ENCODE measurements at regions not wholly inside any gene's neighbourhood (a gene's known extent, or its start where the extent isn't known, plus 50 kb on each side); places are given as distances from the start of the nearest gene placed in this dataset.

- DNase-seq (ENCODE audit: low read depth), result no peak
Observed at GRCh38 chr11:127226380-127226779, 225.8 kb upstream of the KIRREL3 start.

- no peak for DNase-seq (ENCODE audit: low read depth)
Observed at GRCh38 chr11:127225619-127226018, 225.0 kb upstream of the KIRREL3 start.

- DNase-seq (ENCODE audit: low read depth), result no peak
Observed at GRCh38 chr11:127224276-127224675, 223.7 kb upstream of the KIRREL3 start.

- no peak for DNase-seq (ENCODE audit: low read depth)
Observed at GRCh38 chr11:127223633-127224032, 223.1 kb upstream of the KIRREL3 start.

GRCh38 chr11:127223026-127223425 is 222.5 kb upstream of the KIRREL3 start:
- DNase-seq (ENCODE audit: low read depth), result no peak

- no peak for DNase-seq (ENCODE audit: low read depth)
Observed at GRCh38 chr11:127219704-127220103, 219.1 kb upstream of the KIRREL3 start.

GRCh38 chr11:127218275-127218608 is 217.7 kb upstream of the KIRREL3 start:
- no peak for DNase-seq (ENCODE audit: low read depth)

- DNase-seq (ENCODE audit: low read depth), result no peak
Observed at GRCh38 chr11:127217452-127218274, 217.1 kb upstream of the KIRREL3 start.

GRCh38 chr11:127205688-127206217 is 205.2 kb upstream of the KIRREL3 start:
- no peak for DNase-seq (ENCODE audit: low read depth)

GRCh38 chr11:127203490-127203889 is 202.9 kb upstream of the KIRREL3 start:
- DNase-seq (ENCODE audit: low read depth), result no peak

GRCh38 chr11:127202105-127202504 is 201.5 kb upstream of the KIRREL3 start:
- DNase-seq (ENCODE audit: low read depth), result no peak

GRCh38 chr11:127199306-127199801 is 198.8 kb upstream of the KIRREL3 start:
- DNase-seq (ENCODE audit: low read depth), result no peak

GRCh38 chr11:127195501-127196120 is 195.0 kb upstream of the KIRREL3 start:
- no peak for DNase-seq (ENCODE audit: low read depth)

GRCh38 chr11:127194521-127194920 is 194.0 kb upstream of the KIRREL3 start:
- DNase-seq (ENCODE audit: low read depth), result no peak

- DNase-seq (ENCODE audit: low read depth), result no peak
Observed at GRCh38 chr11:127193950-127194349, 193.4 kb upstream of the KIRREL3 start.

GRCh38 chr11:127191689-127192088 is 191.1 kb upstream of the KIRREL3 start:
- no peak for DNase-seq (ENCODE audit: low read depth)

- no peak for DNase-seq (ENCODE audit: low read depth)
Observed at GRCh38 chr11:127191261-127191660, 190.7 kb upstream of the KIRREL3 start.

GRCh38 chr11:127182586-127183203 is 182.1 kb upstream of the KIRREL3 start:
- no peak for DNase-seq (ENCODE audit: low read depth)

- no peak for DNase-seq (ENCODE audit: low read depth)
Observed at GRCh38 chr11:127157225-127157624, 156.7 kb upstream of the KIRREL3 start.

- DNase-seq (ENCODE audit: low read depth), result no peak
Observed at GRCh38 chr11:127149410-127149809, 148.8 kb upstream of the KIRREL3 start.

- DNase-seq (ENCODE audit: low read depth), result no peak
Observed at GRCh38 chr11:127143251-127143650, 142.7 kb upstream of the KIRREL3 start.

- no peak for DNase-seq (ENCODE audit: low read depth)
Observed at GRCh38 chr11:127138613-127139012, 138.0 kb upstream of the KIRREL3 start.

GRCh38 chr11:127137771-127138280 is 137.3 kb upstream of the KIRREL3 start:
- no peak for DNase-seq (ENCODE audit: low read depth)

Data from activated gamma-delta T cell treated with anti-CD3 and anti-CD28 coated beads, Interleukin-2, amount 50 U/mL, for 16 hours (primary cell).